H1 (cell line): ENCODE measurements at regions not wholly inside any gene's neighbourhood (a gene's known extent, or its start where the extent isn't known, plus 50 kb on each side); places are given as distances from the start of the nearest gene placed in this dataset.

Source experiments
- CTCF ChIA-PET: fragments of 300-600 bp; sonication (Branson Sonifier 250); formaldehyde crosslinking; loops from one replicate; lab custom pipeline; 2021; ENCODE audit not compliant: partially characterized antibody; lab: Charles Lee
- POLR2A ChIA-PET: fragments of 300-600 bp; sonication (Branson Sonifier 250); formaldehyde crosslinking; loops from one replicate; lab custom pipeline; 2021; ENCODE audit warnings: inconsistent platforms; ENCODE audit not compliant: partially characterized antibody; lab: Charles Lee
- DNase-seq, 2 experiments: peaks; one replicate each; pipeline versions ENCODE4 v3.0.0 to v3.0.0-alpha.2; 2010 to 2022; ENCODE audit warnings: low spot score in 2 of 2, low read depth in 1 of 2, mixed read lengths in 1 of 2
- FAIRE-seq: peaks from 2 replicates; lab custom pipeline; 2011; peaks lifted over from hg19 to GRCh38; lab: Jason Lieb, UNC
- H2AFZ ChIP-seq: 2 replicates; pipeline ENCODE4 v1.8.1; 2012; ENCODE audit warnings: low read length, inconsistent platforms
- H2AK5ac ChIP-seq: 2 replicates; pipeline ENCODE4 v1.6.1; 2013; ENCODE audit warnings: low read depth, low read length
- H2BK120ac ChIP-seq: replicated peaks from 2 replicates; pipeline ENCODE3; 2013; ENCODE audit warnings: low read depth, low read length, inconsistent platforms
- H2BK12ac ChIP-seq: 2 replicates; pipeline ENCODE4 v1.6.1; 2013; ENCODE audit warnings: low read depth, low read length
- H2BK15ac ChIP-seq: 2 replicates; pipeline ENCODE4 v1.6.1; 2013; ENCODE audit warnings: low read length
- H2BK20ac ChIP-seq: 2 replicates; pipeline ENCODE4 v1.6.1; 2013; ENCODE audit warnings: low read length
- H2BK5ac ChIP-seq: 2 replicates; pipeline ENCODE4 v1.6.1; 2013; ENCODE audit warnings: low read depth, low read length
- H3K14ac ChIP-seq: 2 replicates; pipeline ENCODE4 v1.6.1; 2013; ENCODE audit warnings: inconsistent platforms; ENCODE audit not compliant: insufficient read length
- H3K18ac ChIP-seq: 2 replicates; pipeline ENCODE4 v1.6.1; 2013; ENCODE audit warnings: low read length; ENCODE audit errors: extremely low read depth
- H3K23ac ChIP-seq: 2 replicates; pipeline ENCODE4 v1.6.1; 2013; ENCODE audit warnings: inconsistent platforms; ENCODE audit not compliant: insufficient read length
- H3K23me2 ChIP-seq: 2 replicates; pipeline ENCODE4 v1.6.1; 2013; ENCODE audit warnings: low read depth, low read length
- H3K27ac ChIP-seq: 2 replicates; pipeline ENCODE4 v1.6.1; 2011; ENCODE audit warnings: low read depth, low read length, inconsistent platforms
- H3K27me3 ChIP-seq, 4 experiments: replicated peaks in 1 of 4; 1 replicate in 1 of 4; 2 replicates in 3 of 4; pipeline versions ENCODE4 v1.6.1 to v1.8.1; 2011 to 2013; ENCODE audit warnings: low read length in 3 of 4, mild to moderate bottlenecking in 3 of 4, inconsistent platforms in 2 of 4, mixed read lengths in 2 of 4, moderate library complexity in 1 of 4; ENCODE audit not compliant: control insufficient read depth in 3 of 4, insufficient read depth in 3 of 4; ENCODE audit errors: extremely low read depth in 1 of 4
- H3K36me3 ChIP-seq, 4 experiments: 2 replicates each; pipeline versions ENCODE4 v1.6.1 to v1.8.1; 2011 to 2013; ENCODE audit warnings: mild to moderate bottlenecking in 4 of 4, low read length in 3 of 4, moderate library complexity in 2 of 4, control low read depth in 1 of 4, inconsistent platforms in 1 of 4; ENCODE audit not compliant: insufficient read depth in 4 of 4, control insufficient read depth in 2 of 4
- H3K4ac ChIP-seq: replicated peaks from 2 replicates; pipeline ENCODE3; 2013; ENCODE audit warnings: low read length, low read depth, mixed read lengths, inconsistent platforms; ENCODE audit not compliant: insufficient read length
- H3K4me1 ChIP-seq, 4 experiments: replicated peaks in 1 of 4; 1 replicate in 1 of 4; 2 replicates in 3 of 4; pipeline versions ENCODE4 v1.6.1 to v1.8.1; 2011 to 2013; ENCODE audit warnings: low read length in 3 of 4, inconsistent platforms in 2 of 4, mixed read lengths in 1 of 4; ENCODE audit not compliant: insufficient read depth in 4 of 4, control insufficient read depth in 3 of 4
- H3K4me2 ChIP-seq, 2 experiments: 2 replicates each; pipeline versions ENCODE4 v1.6.1 to v1.8.1; 2011 to 2013; ENCODE audit warnings: low read depth in 2 of 2, low read length in 2 of 2, control low read depth in 1 of 2, inconsistent platforms in 1 of 2, mild to moderate bottlenecking in 1 of 2; ENCODE audit not compliant: insufficient read depth in 1 of 2
- H3K4me3 ChIP-seq, 4 experiments: fragments of 200-600, 300-600 bp in 1 of 4; sonication (generic), shearing (Covaris generic), sonication (Bioruptor Twin) in 1 of 4; 2 replicates each; pipeline versions ENCODE4 v1.5.1 to v1.8.1; 2011 to 2016; ENCODE audit warnings: low read length in 4 of 4, low read depth in 3 of 4, control low read depth in 2 of 4, inconsistent platforms in 2 of 4, mild to moderate bottlenecking in 2 of 4, mixed read lengths in 1 of 4, moderate library complexity in 1 of 4; ENCODE audit not compliant: insufficient read depth in 2 of 4; ENCODE audit errors: extremely low read depth in 1 of 4
- H3K56ac ChIP-seq: replicated peaks from 2 replicates; pipeline ENCODE3; 2013; ENCODE audit warnings: low read depth, mild to moderate bottlenecking, mixed read lengths, low read length, inconsistent platforms; ENCODE audit not compliant: insufficient read length
- H3K79me1 ChIP-seq: 2 replicates; pipeline ENCODE4 v1.6.1; 2013; ENCODE audit warnings: low read depth, low read length, control low read depth
- H3K79me2 ChIP-seq, 2 experiments: 2 replicates each; pipeline versions ENCODE4 v1.6.1 to v1.8.1; 2012 to 2013; ENCODE audit warnings: low read length in 2 of 2, mild to moderate bottlenecking in 2 of 2, inconsistent platforms in 1 of 2; ENCODE audit not compliant: insufficient read depth in 2 of 2, control insufficient read depth in 1 of 2
- H3K9ac ChIP-seq, 4 experiments: replicated peaks in 1 of 4; 1 replicate in 1 of 4; 2 replicates in 3 of 4; pipeline versions ENCODE4 v1.6.1 to v1.8.1; 2011 to 2013; ENCODE audit warnings: low read depth in 3 of 4, low read length in 3 of 4, control low read depth in 2 of 4, mild to moderate bottlenecking in 2 of 4, moderate library complexity in 2 of 4, inconsistent platforms in 1 of 4; ENCODE audit errors: extremely low read depth in 1 of 4
- H3K9me3 ChIP-seq, 2 experiments: 2 replicates each; pipeline versions ENCODE4 v1.6.1 to v1.8.1; 2012 to 2013; ENCODE audit warnings: mild to moderate bottlenecking in 2 of 2, moderate library complexity in 2 of 2, control low read depth in 1 of 2, inconsistent platforms in 1 of 2, low read depth in 1 of 2, low read length in 1 of 2, mixed read lengths in 1 of 2; ENCODE audit not compliant: insufficient read depth in 2 of 2
- H4K20me1 ChIP-seq, 2 experiments: replicated peaks in 1 of 2; 2 replicates each; pipeline versions ENCODE3 to v1.8.1; 2011 to 2013; ENCODE audit warnings: inconsistent platforms in 2 of 2, low read length in 2 of 2, mild to moderate bottlenecking in 1 of 2; ENCODE audit not compliant: insufficient read depth in 2 of 2, control insufficient read depth in 1 of 2
- H4K5ac ChIP-seq: 2 replicates; pipeline ENCODE4 v1.6.1; 2013; ENCODE audit warnings: low read length, low read depth, mixed read lengths, inconsistent platforms; ENCODE audit not compliant: insufficient read length
- H4K8ac ChIP-seq: 2 replicates; pipeline ENCODE4 v1.8.0; 2013; ENCODE audit warnings: mild to moderate bottlenecking, moderate library complexity, low read length, inconsistent platforms; ENCODE audit not compliant: insufficient read depth; ENCODE audit errors: extremely low read depth
- H4K91ac ChIP-seq: replicated peaks from 2 replicates; pipeline ENCODE3; 2013; ENCODE audit warnings: low read length, mixed read lengths, inconsistent platforms; ENCODE audit not compliant: insufficient read length
- BACH1 ChIP-seq: IDR thresholded peaks from 2 replicates; pipeline ENCODE4 v1.6.1; 2012; ENCODE audit warnings: low read length, improper control_type of control experiment
- EGR1 ChIP-seq: IDR thresholded peaks from 2 replicates; pipeline ENCODE4 v1.6.1; 2011; ENCODE audit warnings: low read depth, low read length, borderline replicate concordance
- HDAC6 ChIP-seq: IDR thresholded peaks from one replicate; pipeline ENCODE4 v1.7.1; 2012; ENCODE audit warnings: low read depth, mild to moderate bottlenecking, inconsistent platforms, low read length, moderate library complexity
- WGBS, 2 experiments: shearing (Covaris generic) in 1 of 2; methylation state at CpG; one replicate each; pipeline versions ENCODE4 v1.1.6 to v1.1.7; 2013 to 2015; ENCODE audit warnings: low lambda C conversion rate in 2 of 2, mixed read lengths in 2 of 2, inconsistent platforms in 1 of 2, low coverage in 1 of 2, missing lambda C conversion rate in 1 of 2; ENCODE audit not compliant: insufficient replicate concordance in 2 of 2, insufficient coverage in 1 of 2, insufficient read length in 1 of 2; ENCODE audit errors: extremely low coverage in 1 of 2, missing lambda C conversion rate in 1 of 2; 5-methylcytosine and 5-hydroxymethylcytosine counted together

- H3K18ac ChIP-seq = no peak overlapping the region
- no peak overlapping the region for H3K56ac ChIP-seq
- H2AFZ ChIP-seq = no peak overlapping the region
- H3K4me3 ChIP-seq = no peak overlapping the region
- H4K91ac ChIP-seq = no peak overlapping the region
- peaks cover 0 to 11% (median 3%) of the 10 kb centered on the region in 4 experiments; a peak in 4 of 7 replicates for H3K4me1 ChIP-seq
- H4K5ac ChIP-seq = no peak overlapping the region
- no peak overlapping the region for H2BK120ac ChIP-seq
- H2BK12ac ChIP-seq = no peak overlapping the region
- WGBS, 2 experiments = 88% methylated on average over 6 of the region's 6 CpGs; no CpG with 5 or more reads in 1 of the 2 experiments
- H3K23ac ChIP-seq = no peak overlapping the region
- no peak overlapping the region for H2AK5ac ChIP-seq
- H3K79me2 ChIP-seq = no peaks in the 10 kb centered on the region
- no peak overlapping the region for H3K4me2 ChIP-seq
- DNase-seq = no peak
- H3K4ac ChIP-seq = no peak overlapping the region
- no peak for FAIRE-seq
- TF ChIP-seq BACH1 (no peak), EGR1 (no peak), HDAC6 (no peak)
- no peak overlapping the region for H3K9ac ChIP-seq
- H3K27me3 ChIP-seq = no peaks in the 10 kb centered on the region
- ChIA-PET CTCF (interaction anchor here (0.5 to 3.0 kb wide), 5 partner anchors 19 to 1430 kb away, joined by 4 to 10 read pairs (median 5); no protein-coding TSS in a partner anchor), POLR2A (interaction anchor here (1.3 kb wide), 1 partner anchor 93 kb away, joined by 3 read pairs; no protein-coding TSS in a partner anchor)
- no peaks in the 10 kb centered on the region for H3K23me2 ChIP-seq
- no peaks in the 10 kb centered on the region for H3K9me3 ChIP-seq
- no peaks in the 10 kb centered on the region for H3K36me3 ChIP-seq
- H2BK20ac ChIP-seq = no peak overlapping the region
- no peak overlapping the region for H4K8ac ChIP-seq
- no peak overlapping the region for H2BK15ac ChIP-seq
- no peaks in the 10 kb centered on the region for H4K20me1 ChIP-seq
- H3K79me1 ChIP-seq = no peaks in the 10 kb centered on the region
- no peak overlapping the region for H3K27ac ChIP-seq
- H2BK5ac ChIP-seq = no peak overlapping the region
- H3K14ac ChIP-seq = no peak overlapping the region
Observed at GRCh38 chr6:33875141-33875581, 71.4 kb upstream of the MLN start.
